ENCODE measurements at regions not wholly inside any gene's neighbourhood (a gene's known extent, or its start where the extent isn't known, plus 50 kb on each side); places are given as distances from the start of the nearest gene placed in this dataset.

DNA sequence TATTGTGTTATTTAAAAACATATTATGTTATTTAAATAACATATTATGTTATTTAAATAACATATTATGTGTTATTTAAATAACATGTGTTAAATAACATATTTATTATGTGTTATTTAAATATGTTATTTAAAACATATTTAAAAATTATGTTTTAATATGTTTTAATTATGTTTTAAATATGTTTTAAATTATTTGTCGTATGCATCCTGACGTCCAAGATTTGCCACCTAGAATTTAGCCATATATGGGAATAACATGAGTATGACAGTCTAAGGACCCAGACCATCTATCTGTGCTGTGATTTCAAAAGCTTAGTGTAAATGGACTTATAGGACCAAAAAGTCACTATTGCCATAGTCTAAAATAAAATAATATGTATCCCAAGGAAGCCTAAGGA, 484.3 kb upstream of the KLHL29 start:
- POLR2A ChIA-PET = no interaction called here
- no peak for TF ChIP-seq SP1 (IDR thresholded peaks at IDR 0.05)
- TF ChIP-seq, protein P1, sequence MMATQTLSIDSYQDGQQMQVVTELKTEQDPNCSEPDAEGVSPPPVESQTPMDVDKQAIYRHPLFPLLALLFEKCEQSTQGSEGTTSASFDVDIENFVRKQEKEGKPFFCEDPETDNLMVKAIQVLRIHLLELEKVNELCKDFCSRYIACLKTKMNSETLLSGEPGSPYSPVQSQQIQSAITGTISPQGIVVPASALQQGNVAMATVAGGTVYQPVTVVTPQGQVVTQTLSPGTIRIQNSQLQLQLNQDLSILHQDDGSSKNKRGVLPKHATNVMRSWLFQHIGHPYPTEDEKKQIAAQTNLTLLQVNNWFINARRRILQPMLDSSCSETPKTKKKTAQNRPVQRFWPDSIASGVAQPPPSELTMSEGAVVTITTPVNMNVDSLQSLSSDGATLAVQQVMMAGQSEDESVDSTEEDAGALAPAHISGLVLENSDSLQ (IDR thresholded peaks at IDR 0.05) = no peak
- TF ChIP-seq TARDBP (IDR thresholded peaks at IDR 0.05) = no peak
- no peak for TF ChIP-seq BHLHE40 (IDR thresholded peaks at IDR 0.05; ENCODE audit: borderline replicate concordance)
- no peak for TF ChIP-seq L3MBTL2 (conservative IDR thresholded peaks at IDR 0.05)
- TF ChIP-seq CTBP1 (IDR thresholded peaks at IDR 0.05; ENCODE audit: borderline replicate concordance) = no peak
- TF ChIP-seq HDGF (IDR thresholded peaks at IDR 0.05; ENCODE audit: borderline replicate concordance) = no peak
- TF ChIP-seq ZNF384 (IDR thresholded peaks at IDR 0.05) = no peak
- no peak for TF ChIP-seq ELF4 (IDR thresholded peaks at IDR 0.05)
- TF ChIP-seq SUZ12 (IDR thresholded peaks at IDR 0.05) = no peak
- TF ChIP-seq NFRKB (IDR thresholded peaks at IDR 0.05) = no peak
- TF ChIP-seq FOXK2 (IDR thresholded peaks at IDR 0.05) = no peak
- TF ChIP-seq FOXA1 (IDR thresholded peaks at IDR 0.05) = no peak
- CTCF ChIA-PET = no interaction called here
- no peak for DNase-seq (ENCODE audit: extremely low spot score)

DNA sequence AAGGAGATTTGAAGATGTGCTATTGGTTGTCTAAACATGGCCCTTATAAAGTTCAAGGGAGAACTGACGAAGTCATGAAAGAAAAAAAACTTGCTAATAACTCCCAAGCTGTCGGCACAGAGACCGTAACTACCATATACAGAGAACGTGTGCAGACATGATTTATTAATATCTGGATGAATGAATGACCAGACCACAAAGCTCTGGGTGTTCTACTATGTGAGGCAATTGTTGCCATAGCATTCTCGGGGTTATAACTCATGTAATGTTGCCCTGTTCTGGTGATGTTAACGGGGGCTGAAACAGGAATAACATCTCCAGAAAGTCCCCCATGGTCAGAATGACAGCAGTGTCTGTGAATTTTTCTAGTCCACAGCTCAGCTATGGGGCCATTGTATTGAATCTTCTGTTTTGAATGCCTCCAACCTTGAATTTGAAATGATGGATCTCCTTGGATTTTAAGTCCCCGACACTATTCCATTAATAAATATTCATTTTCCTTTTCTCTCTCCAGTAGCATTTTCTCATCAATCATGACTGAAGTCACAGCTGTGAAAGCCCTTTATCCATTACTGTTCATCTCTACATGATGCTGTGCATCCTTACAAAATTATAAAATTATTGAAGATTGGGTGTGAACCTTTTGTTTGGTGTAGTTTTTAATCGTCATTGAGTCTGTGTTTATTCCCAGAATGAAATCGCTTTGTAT, 483.4 kb upstream of the KLHL29 start:
- ChIA-PET CTCF (no interaction called here), POLR2A (no interaction called here)
- TF ChIP-seq ARNT (IDR thresholded peaks at IDR 0.05) (no peak), FOXA1 (IDR thresholded peaks at IDR 0.05) (no peak), CTBP1 (IDR thresholded peaks at IDR 0.05; ENCODE audit: borderline replicate concordance) (no peak), FOXK2 (IDR thresholded peaks at IDR 0.05) (no peak), ZNF384 (IDR thresholded peaks at IDR 0.05) (no peak), L3MBTL2 (conservative IDR thresholded peaks at IDR 0.05) (no peak), SP1 (IDR thresholded peaks at IDR 0.05) (no peak), ELF4 (IDR thresholded peaks at IDR 0.05) (no peak), FOXM1 (IDR thresholded peaks at IDR 0.05; ENCODE audit: borderline replicate concordance) (no peak), NFRKB (IDR thresholded peaks at IDR 0.05) (no peak), HDGF (IDR thresholded peaks at IDR 0.05; ENCODE audit: borderline replicate concordance) (no peak), SUZ12 (IDR thresholded peaks at IDR 0.05) (no peak), BHLHE40 (IDR thresholded peaks at IDR 0.05; ENCODE audit: borderline replicate concordance) (no peak), TARDBP (IDR thresholded peaks at IDR 0.05) (no peak), LEF1 (IDR thresholded peaks at IDR 0.05; ENCODE audit: borderline replicate concordance) (no peak)
- TF ChIP-seq, protein P1 (IDR thresholded peaks at IDR 0.05) = no peak
- DNase-seq (ENCODE audit: extremely low spot score) = no peak

DNA sequence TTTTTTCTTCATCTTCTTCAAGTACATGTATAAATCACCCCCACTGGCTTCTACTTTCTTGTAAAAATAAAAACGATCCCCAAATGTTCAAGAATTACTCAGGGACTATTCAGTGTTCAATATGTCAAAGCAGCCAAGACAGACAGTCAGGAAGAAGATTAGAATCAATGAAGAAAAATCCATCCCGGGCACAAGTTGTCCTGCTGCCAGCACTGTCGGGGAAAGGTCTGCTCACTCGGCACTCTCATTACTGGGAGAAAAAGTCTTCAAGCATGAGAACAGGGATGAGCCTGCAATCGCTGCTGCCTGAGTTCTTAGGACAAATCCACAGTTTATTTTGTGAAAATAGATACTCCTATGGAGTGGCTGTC, 482.8 kb upstream of the KLHL29 start:
- POLR2A ChIA-PET = no interaction called here
- DNase-seq (ENCODE audit: extremely low spot score) = no peak

DNA sequence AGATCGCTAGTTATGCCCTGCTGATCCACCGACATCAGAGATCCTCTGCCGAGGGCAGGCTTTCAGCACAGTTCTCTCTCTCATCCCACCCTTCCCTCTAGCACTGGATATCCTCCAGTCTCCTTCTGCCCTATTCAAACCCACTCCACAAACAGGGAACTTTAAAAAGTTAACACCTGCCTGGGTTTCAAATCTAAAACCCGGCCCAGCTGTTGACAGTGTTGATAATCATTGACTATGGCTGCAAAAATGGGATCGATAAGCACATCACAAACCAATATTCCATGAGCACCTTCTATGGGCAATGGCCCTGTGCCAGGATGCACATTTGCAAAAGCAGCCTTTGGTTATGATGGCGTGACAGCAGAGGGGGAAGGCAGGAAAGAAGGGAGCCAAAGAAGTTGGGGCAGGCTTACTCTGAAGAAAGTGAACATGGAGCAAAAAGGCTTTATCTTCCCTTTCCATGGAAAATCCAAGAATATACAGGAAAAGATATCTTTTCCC, 482.3 kb upstream of the KLHL29 start:
- POLR2A ChIA-PET = no interaction called here
- TF ChIP-seq, protein P1 (IDR thresholded peaks at IDR 0.05) = no peak
- TF ChIP-seq SP1 (IDR thresholded peaks at IDR 0.05) (no peak), FOXK2 (IDR thresholded peaks at IDR 0.05) (no peak), FOXA1 (IDR thresholded peaks at IDR 0.05) (no peak), SUZ12 (IDR thresholded peaks at IDR 0.05) (no peak), HDGF (IDR thresholded peaks at IDR 0.05; ENCODE audit: borderline replicate concordance) (no peak), L3MBTL2 (conservative IDR thresholded peaks at IDR 0.05) (no peak), FOXM1 (IDR thresholded peaks at IDR 0.05; ENCODE audit: borderline replicate concordance) (no peak), LEF1 (IDR thresholded peaks at IDR 0.05; ENCODE audit: borderline replicate concordance) (no peak), ELF4 (IDR thresholded peaks at IDR 0.05) (no peak), CTBP1 (IDR thresholded peaks at IDR 0.05; ENCODE audit: borderline replicate concordance) (no peak), TARDBP (IDR thresholded peaks at IDR 0.05) (no peak), ZNF384 (IDR thresholded peaks at IDR 0.05) (no peak), BHLHE40 (IDR thresholded peaks at IDR 0.05; ENCODE audit: borderline replicate concordance) (no peak), NFRKB (IDR thresholded peaks at IDR 0.05) (no peak), ARNT (IDR thresholded peaks at IDR 0.05) (no peak)
- CTCF ChIA-PET = no interaction called here
- DNase-seq (ENCODE audit: extremely low spot score) = no peak

More for the DNA sequence above, 482.8 kb upstream of the KLHL29 start:
- CTCF ChIA-PET = no interaction called here
- TF ChIP-seq ELF4 (IDR thresholded peaks at IDR 0.05) (no peak), LEF1 (IDR thresholded peaks at IDR 0.05; ENCODE audit: borderline replicate concordance) (no peak), FOXK2 (IDR thresholded peaks at IDR 0.05) (no peak), FOXM1 (IDR thresholded peaks at IDR 0.05; ENCODE audit: borderline replicate concordance) (no peak), L3MBTL2 (conservative IDR thresholded peaks at IDR 0.05) (no peak), SP1 (IDR thresholded peaks at IDR 0.05) (no peak), BHLHE40 (IDR thresholded peaks at IDR 0.05; ENCODE audit: borderline replicate concordance) (no peak), NFRKB (IDR thresholded peaks at IDR 0.05) (no peak)

DNA sequence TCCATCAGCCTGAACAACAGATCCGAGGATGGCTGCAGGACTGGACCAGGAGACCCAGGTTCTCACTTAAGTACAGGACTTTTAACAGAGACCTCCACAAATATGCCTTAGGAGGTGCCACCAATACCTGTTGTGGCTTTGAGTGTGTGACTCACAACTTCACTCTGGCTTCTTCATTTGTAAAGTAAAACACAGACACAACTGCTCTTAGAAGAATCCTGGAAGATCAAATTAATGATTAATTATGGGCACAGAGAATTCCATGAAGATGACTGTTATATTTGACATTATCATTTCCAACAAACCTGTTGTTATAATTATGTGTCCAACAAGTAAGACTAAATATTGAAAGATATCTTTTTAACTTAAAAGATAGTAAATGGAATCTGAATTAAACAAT, 481.4 kb upstream of the KLHL29 start:
- DNase-seq (ENCODE audit: extremely low spot score) = no peak
- CTCF ChIA-PET = interaction anchor here (0.7 kb wide), 1 partner anchor 826 kb away, joined by 3 read pairs; no protein-coding TSS in a partner anchor
- POLR2A ChIA-PET = no interaction called here
- no peak for TF ChIP-seq NFRKB (IDR thresholded peaks at IDR 0.05)
- no peak for TF ChIP-seq SP1 (IDR thresholded peaks at IDR 0.05)
- TF ChIP-seq FOXM1 (IDR thresholded peaks at IDR 0.05; ENCODE audit: borderline replicate concordance) = no peak
- no peak for TF ChIP-seq FOXK2 (IDR thresholded peaks at IDR 0.05)
- no peak for TF ChIP-seq L3MBTL2 (conservative IDR thresholded peaks at IDR 0.05)
- TF ChIP-seq HDGF (IDR thresholded peaks at IDR 0.05; ENCODE audit: borderline replicate concordance) = no peak
- no peak for TF ChIP-seq CTBP1 (IDR thresholded peaks at IDR 0.05; ENCODE audit: borderline replicate concordance)
- TF ChIP-seq TARDBP (IDR thresholded peaks at IDR 0.05) = no peak
- TF ChIP-seq ELF4 (IDR thresholded peaks at IDR 0.05) = no peak
- TF ChIP-seq, protein P1 (IDR thresholded peaks at IDR 0.05) = no peak
- no peak for TF ChIP-seq BHLHE40 (IDR thresholded peaks at IDR 0.05; ENCODE audit: borderline replicate concordance)
- no peak for TF ChIP-seq FOXA1 (IDR thresholded peaks at IDR 0.05)
- TF ChIP-seq ZNF384 (IDR thresholded peaks at IDR 0.05) = no peak
- TF ChIP-seq SUZ12 (IDR thresholded peaks at IDR 0.05) = no peak
- TF ChIP-seq ARNT (IDR thresholded peaks at IDR 0.05) = no peak
- no peak for TF ChIP-seq LEF1 (IDR thresholded peaks at IDR 0.05; ENCODE audit: borderline replicate concordance)
